LHCN-M2 (cell line): ENCODE measurements at regions not wholly inside any gene's neighbourhood (a gene's known extent, or its start where the extent isn't known, plus 50 kb on each side); places are given as distances from the start of the nearest gene placed in this dataset.
"Not testable (repeated sequence)": the region's sequence is repeated elsewhere in the genome, so short reads cannot be mapped to it uniquely, and the experiment has no call there.

ENCODE experiments used
- DNase-seq: peaks from one replicate; pipeline ENCODE4 v3.0.0-alpha.2; 2012; ENCODE audit warnings: low read depth

- DNase-seq = peak; percentile 68
These were observed 133.4 kb downstream of the MACC1 start for GRCh38 chr7:20083781-20084180.

DNA sequence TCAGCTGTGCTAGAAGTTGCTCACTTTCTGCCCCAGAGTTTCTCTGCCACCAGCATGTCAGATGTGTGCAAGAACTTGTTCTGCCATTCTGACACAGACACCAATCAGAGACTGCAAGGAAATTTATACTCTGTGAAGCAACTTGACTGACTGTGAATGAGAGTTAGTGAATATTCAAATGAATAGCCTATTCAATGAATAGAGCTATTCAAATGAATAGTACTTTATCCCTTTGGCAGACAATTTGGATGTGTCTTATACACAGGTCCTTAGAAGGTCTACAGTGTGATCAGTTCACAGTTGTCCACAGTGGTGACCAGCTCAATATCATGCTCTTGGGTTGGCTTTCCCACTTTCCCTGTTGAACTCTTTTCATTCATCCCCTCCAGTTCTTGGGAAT, 138.1 kb downstream of the MACC1 start:
- DNase-seq = no peak

- DNase-seq = no peak
These were observed 140.3 kb downstream of the MACC1 start for GRCh38 chr7:20076835-20077234.

DNA sequence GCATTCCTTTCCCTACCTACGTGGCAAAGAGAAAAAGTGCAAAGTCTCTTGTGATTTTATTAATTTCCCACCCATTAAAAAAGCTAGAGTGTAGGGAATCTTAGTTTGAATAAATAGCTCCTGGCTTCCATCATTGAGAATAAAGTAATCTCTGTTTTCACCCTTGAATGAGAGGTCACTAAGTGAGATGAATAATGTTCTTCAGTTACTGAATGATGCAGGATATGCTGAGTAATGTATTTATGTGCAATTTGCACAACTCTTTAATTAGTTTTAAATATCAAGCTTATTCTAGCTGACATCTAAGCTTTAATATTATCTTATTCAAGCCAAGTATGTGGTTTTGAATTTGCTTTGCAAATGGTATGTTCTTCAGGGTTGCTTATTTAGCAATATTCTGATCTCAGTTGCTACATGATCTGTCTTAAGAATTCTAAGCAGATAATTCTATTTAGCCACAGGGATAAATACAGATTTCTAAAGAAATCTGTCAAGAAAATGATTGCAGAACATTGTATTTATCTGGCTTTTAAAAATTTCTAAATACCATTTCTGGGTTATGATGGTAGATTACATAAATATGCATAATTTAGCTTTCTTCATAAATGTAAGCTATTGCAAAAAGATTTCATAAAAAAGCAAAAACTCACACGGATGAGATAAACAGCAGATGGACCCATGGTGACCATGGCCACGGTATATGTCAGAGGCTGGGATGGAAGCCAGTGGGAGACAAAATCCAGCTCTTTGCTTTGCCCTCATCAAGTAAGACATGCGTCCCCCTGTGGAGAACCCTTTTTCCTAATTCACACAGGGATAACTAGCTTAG, 141.0 kb downstream of the MACC1 start:
- no peak for DNase-seq

- no peak for DNase-seq
These were observed 141.7 kb downstream of the MACC1 start for GRCh38 chr7:20075440-20075839.

- not testable (repeated sequence) for DNase-seq
These were observed 149.2 kb downstream of the MACC1 start for GRCh38 chr7:20068004-20068403.

GRCh38 chr7:20064974-20065862, 152.0 kb downstream of the MACC1 start:
- peak; percentile 88 for DNase-seq

- peak; percentile 75 for DNase-seq
These were observed 152.8 kb downstream of the MACC1 start for GRCh38 chr7:20064181-20064970.

DNA sequence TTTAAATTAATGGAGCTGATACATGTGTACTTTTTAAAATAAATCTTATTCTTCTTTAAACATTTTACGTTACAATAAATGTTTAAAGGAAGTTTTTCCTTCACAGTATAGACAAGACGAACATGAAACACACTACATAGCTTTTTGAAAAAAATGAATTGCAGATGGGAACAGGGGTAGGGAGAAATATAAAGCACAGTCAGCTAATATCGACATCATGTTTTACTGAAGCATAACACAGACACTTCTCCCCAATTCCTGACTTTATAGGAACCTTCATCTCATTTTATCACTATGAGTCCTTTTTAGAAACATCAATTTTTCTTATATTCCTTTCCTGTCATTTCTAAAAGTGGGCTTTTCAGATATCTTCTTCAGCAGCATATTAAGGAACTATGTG, 153.5 kb downstream of the MACC1 start:
- DNase-seq = no peak

- DNase-seq = no peak
These were observed 154.3 kb downstream of the MACC1 start for GRCh38 chr7:20062932-20063331.

DNA sequence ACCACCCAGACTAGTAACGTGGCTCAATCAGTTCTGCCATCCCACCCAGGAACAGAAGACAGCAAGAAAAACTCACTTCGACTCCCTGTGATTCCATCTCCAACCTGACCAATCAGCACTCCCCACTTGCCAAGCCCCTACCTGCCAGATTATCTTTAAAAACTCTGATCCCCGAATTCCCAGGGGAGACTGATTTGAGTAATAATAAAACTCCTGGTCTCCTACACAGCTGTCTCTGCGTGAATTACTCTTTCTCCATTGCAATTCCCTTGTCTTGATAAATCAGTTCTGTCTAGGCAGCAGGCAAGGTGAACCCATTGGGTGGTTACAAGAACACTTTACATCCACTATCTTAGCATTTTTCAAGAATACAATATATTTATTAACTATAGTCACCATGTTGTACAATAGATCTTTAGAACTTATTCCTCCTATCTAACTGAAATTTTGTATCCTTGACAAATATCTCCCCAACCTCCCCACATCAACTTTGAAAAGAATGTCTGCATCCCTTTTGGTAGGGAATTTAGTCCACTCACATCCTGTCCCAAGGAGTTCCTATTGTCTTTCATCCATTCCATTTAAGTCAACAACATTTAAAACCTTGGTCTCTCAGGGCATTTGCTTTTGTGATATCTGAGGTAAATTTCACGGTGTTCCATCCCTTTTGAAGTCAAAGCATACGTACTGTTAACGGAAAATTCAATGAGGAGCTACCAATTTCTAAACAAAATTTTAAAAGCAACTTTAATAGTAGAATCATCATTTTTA, 163.7 kb downstream of the MACC1 start:
- no peak for DNase-seq

DNA sequence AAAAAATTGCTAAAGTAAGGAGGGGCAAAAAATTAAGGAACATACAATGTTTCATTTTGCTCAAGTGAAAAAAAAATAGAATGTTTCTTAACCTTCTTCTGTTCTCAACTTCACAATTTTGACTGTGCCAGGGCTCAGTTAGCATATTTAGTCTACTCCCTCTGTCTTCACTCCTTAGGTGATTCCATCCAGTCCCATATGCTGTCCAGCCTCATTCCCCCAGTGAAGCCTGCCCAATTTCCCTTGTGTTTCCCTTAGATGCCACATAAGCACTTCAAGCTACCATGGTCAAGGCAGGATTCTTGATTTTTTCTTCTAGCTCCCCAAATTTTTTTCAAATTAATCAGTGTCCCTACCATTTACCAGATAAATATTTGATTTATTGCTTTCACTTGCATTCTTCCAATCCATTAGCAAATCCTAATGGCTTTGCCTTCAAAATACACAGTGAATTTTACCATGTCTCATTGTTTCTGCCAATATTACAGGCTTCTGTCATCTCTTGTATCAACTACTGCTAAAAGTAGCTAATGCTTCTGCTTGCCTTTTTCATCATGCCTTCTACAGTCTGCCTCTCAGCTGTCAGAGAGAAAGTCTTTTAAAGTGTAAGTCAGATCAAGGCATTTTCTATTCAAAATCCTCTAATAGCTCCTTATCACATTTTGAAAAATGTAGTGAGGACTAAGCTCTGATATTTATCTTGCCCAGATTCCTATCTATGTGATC, 166.8 kb downstream of the MACC1 start:
- DNase-seq = no peak

GRCh38 chr7:20038676-20039075, 178.5 kb downstream of the MACC1 start:
- DNase-seq = peak; percentile 37

DNA sequence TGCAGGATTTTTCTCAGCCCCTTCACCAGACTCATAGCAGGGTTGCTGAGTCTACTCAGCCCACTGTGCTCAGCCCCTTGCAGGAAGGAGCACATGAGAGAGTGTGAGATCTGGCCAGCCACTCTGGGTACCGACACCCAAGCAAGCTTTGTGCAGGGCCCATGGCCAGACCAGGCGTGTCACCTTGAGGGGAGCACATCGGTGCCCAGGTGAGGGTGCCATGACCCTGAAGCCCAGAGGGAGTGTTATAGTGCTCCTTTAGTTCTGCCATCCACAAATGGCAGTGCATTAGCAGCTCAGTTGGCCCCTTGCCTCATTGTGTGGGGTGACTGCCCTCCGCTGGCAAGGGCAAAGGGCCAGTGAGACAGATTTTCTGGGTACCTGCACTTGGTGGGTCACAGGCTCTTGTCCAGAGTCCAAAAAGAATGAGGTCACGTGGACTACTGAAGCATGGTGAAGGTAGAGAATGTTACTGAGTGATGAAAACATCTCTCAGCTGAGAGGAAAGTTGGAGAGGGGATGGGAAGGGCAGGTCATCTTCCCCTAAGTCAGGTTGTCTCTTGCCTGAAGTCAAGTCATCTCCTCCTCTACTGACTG, 181.8 kb downstream of the MACC1 start:
- DNase-seq = no peak

GRCh38 chr7:20033621-20034400, 183.4 kb downstream of the MACC1 start:
- DNase-seq = peak; percentile 94

GRCh38 chr7:20032741-20033140, 184.4 kb downstream of the MACC1 start:
- DNase-seq = peak; percentile 31

DNA sequence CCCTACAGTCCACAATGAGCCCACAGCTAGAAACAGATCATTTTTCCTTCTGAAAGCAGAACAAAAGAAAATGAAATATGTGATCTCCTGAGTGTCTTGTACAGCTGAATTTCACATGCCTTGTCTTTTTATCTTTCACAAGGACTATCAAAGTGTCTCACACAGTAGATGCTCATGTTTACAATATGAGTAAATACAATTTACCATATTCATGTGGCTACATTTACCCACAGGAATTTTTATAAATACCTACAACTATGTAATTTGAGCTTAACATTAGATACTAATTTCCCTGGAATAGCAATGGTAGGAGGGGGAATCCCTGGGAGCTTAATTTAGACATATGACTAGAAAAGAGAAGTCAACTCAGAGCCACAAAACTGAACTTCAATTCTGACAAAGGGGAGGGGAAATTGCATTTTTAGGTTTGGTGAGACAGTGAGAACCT, 186.2 kb downstream of the MACC1 start:
- peak; percentile 85 for DNase-seq

GRCh38 chr7:20030417-20030816, 186.8 kb downstream of the MACC1 start:
- DNase-seq = peak; percentile 5

DNA sequence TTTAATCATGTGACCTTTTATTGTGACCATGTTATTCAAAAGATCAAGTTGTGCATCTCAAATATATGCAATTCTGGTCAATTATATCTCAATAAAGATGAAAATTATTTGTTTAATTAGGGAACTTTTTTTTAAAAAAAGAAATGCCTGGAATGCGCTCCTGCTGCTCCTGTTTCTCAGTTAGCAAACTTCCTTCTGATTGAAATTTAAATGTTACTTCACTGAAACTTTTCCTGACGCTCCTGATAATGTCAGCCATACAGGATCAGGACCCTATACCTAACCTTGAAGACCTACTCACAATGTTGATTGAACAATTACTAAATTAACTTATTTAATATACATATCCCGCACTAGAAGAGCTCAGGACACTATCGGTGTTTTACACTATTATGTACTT, 190.4 kb downstream of the MACC1 start:
- no peak for DNase-seq
